IPS-NIHi7 (cell line): ENCODE measurements at regions not wholly inside any gene's neighbourhood (a gene's known extent, or its start where the extent isn't known, plus 50 kb on each side); places are given as distances from the start of the nearest gene placed in this dataset.

ENCODE experiments used
- DNase-seq: peaks from one replicate; pipeline ENCODE4 v3.0.0; 2012; ENCODE audit warnings: mixed read lengths; ENCODE audit errors: extremely low spot score

DNA sequence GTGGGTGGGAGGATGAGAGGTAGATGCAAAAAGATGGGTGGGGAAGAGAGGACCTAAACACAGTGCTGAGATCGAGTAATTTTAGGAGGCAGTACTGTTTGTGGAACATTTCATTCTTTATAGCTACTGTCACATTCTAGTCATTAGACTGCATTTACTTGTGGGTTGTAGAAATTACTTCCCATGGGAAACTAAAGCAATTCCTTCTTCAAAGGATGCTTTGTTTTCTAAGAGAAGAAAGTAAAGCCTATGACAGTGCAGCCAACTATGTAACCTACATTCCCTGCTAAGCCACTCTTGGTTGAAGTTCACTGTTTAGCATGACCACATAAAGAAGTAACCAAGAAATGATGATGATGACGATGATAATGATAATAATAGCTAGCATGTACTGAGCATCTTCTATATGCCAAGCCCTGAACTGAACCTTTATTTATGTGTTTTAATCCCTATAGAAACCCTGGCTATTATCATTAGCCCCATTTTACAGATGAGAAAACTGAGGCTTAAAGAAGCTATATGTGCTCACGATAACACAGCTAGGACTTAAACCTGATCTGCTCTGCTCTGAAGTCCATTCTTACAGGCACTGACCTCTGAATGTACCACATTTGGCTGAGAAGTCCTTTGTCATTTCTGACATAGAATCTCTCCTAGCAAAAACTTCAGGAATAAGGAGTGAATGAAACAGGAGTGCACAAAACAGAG is 114.5 kb upstream of the KIT start:
- no peak for DNase-seq

DNA sequence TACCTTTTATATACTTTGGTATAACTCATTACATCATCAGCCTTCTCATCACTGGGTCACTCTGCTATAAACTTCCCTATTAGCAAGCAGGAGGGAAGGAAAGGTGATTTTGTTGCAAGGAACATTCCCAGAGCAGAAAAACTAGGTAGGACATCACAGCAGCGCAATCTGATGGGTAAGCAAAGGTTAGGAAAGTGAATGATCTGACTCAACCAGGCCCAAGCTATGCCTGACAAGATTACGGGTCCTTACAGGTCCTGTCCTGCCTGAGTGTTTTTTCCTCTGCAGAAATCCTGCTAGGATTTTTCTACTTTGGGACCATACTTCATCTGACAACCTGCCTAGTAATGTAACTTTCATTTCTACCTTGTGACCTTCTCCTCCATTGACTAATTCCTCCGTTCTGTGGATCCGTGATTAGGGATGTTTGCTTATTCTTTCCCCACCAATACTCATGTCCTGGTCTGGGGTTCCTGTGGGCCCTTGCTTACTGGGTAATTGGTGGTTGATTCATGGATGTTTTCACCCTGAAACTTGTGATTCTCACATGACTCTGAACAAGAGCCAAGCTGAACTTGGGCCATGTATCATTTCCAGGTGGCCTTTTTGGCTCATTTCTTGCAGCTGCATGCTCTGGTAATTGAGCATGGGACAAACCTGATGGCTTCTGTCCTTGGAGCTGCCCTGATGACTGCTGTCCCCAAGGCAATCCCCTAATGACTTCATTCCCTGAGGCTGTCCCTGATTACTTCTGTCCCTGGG is 111.9 kb upstream of the KIT start:
- no peak for DNase-seq

DNA sequence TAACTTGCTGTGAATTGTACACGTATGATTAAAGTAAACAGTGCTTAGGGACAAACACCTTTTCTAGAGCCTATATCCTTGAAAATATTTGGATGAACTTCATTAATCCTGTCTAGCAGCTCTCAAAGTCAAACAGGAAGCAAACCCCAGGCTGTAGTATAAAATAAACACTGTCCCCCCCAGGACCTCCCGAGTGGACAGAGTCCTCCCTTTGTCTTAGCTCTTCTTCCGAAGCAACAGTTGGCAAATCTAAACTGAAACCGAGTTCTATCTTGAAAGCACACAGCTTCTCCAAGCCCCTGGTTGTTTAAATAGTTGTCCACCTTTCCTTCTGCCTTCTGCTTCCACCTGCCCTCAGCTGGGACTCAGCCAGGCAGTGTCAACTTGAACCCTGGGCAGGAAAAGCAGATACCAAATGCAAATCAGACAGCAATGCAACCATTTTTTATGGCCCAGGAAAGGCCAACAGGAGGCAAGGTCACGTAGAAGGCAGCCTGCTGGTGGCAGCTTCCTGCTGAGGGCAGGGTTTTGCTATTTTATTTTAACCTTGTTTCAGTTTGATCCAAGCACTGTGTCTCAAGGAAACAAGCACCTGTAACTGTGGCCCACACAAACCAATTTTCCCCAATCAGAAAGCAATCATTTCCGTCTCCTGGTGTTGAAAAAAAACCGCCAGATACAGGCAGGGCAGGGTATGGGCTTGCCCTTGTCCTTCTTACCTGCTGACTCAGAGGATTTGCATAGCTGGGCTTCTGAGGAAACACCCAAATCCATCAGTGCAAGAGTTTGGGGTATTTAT is 110.3 kb upstream of the KIT start:
- no peak for DNase-seq

DNA sequence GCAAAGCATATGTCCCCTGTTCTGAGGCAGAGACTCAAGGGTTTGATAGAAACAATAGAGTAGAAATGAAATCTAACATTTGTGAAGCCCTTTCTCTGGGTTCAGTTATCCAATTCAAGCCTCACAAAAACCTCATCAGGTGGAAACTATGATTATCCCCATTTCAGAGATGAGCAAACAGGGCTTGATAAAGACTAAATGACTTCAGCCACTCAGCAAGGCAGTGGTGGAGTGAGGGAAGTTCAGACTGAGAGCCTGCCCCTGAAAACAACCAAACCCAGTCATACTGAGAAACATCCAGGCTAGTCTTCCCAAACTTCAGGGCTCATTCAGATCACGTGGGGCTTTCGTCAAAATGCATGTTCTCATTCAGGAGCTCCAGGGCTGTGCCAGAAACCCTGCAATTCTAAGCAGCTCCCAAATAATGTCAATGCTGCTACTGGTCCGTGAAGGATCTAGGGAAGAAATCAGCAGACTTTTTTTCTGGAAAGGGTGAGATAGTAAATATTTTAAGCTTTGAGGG is 109.6 kb upstream of the KIT start:
- DNase-seq: no peak

DNA sequence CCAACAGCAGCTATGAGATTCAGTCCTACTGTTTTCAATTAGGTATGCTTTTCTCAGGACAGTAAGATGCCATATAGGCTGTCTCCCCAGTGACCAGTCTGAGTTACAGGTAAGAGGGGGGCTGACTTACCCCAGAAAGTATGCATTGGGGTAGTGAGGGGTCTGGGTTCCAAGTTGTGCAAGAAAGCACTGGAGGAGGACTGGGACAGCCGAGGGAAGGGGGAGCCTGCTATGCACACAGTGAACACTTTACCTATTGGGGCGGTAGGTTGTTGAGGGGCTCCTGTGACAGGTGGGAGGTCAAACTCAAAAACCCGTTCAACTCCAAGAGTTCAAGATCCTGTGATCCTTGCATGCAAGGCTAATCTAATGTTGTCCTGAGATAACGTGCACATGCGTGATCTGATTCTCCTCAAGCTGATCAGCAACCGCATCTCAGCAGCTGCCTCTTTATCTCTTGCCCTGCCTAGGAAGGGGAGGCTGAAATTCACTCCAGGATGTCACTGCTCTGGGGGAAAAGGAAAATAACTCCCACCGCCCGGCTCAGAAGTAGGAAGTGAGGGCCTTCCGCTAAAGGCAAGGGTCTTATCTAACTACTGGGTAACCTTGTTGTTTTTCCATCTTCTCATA is 108.8 kb upstream of the KIT start:
- no peak for DNase-seq

DNA sequence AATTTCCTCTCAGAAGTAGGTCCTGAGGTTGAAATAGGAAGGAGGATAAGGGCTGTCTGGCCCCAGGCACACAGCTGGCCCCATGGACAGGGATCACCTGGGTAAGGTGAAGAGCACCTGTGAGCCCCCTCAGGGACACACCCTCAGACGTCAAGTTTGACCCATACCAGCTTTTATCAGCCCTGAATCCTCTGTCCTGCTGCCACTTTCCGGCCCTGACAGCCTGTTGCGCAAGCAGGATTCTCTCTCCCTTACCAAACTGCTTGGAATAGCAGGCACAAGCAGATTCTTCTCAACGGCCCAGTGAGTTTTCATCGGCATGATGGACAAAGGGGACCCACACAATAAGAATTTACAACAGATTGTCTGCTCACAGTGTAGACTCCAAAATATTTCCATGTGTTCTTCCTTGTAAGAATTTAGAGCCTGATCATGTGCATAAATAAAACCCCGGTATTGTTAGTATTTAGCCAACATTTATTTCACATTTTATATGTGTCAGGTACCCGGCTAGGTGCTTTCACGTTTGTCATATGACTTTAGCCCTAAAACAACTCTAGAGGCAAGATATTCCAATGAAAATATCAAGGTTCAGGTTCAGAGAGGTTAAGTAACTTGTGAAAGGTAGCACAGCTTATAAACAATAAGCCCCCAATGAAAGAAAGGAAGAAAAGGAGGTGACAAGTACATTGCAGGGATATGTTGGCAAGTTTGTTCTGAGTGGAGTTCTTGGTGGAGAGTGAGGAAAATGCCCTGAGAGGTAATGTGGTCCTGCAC is 107.2 kb upstream of the KIT start:
- no peak for DNase-seq

DNA sequence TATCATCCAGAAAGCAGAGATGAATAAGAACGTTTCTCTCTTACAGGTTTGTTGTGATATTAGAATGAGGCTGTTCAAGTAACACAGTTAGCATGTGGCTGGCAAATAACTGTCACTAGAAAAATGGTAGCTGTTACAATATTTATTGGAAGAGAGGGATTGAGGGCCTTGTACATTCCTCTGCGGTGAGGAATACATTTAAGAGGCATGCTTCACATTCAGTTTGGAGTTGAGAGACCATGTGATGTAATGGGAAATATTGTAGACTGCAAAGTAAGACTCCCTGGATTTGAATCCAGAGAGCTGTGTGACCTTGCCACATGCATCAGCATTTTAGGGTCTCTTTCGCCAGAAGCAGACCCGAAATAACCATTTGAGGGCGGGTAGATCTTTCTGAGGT is 104.8 kb upstream of the KIT start:
- DNase-seq: no peak

DNA sequence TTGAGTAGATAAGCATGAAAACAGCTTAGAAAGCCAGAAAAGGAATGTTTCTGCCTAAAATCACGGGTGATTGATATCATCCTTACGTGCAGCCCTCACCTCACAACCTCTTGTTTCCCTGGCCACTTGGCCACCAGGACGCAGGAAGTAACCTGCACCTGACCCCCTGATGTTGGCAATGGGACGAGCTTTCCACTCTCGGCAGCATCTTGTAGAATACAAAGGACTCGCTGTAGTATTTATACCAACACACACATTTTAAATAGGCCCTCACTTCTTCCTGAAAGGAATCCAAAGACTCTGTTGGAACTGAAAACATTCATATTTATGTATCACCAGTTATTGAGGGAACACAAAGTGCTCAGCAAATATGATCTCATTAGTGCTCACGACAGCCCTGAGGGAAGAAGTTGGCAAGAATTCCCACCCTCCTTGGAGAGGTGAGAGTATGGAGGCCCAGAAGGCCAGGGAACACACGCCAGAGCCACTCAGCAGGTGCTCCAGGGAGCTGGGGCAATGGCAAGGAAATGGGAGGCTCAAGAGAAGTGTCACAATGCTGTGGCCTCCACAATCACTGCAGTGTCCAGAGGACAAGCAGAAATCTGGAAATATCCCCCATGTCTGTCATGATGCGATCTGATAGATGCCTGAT is 103.3 kb upstream of the KIT start:
- no peak for DNase-seq

DNA sequence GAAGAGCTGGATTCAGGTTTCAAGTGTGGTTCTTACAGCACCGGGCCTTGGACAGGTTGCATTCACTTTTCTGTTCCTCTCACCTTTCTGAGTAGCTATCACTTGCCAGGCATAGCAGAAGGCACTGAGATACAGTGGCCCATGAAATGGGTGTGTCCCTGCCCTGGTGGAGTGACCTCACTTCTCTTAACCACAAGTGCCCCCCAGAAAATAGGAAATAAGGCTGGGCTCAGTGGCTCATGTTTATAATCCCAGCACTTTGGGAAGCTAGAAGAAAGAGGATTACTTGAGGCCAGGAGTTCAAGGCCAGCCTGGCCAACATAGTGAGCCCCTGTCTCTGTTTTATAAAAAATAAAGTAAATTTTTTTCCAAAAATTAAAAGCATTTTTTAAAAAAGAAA is 101.7 kb upstream of the KIT start:
- no peak for DNase-seq

DNA sequence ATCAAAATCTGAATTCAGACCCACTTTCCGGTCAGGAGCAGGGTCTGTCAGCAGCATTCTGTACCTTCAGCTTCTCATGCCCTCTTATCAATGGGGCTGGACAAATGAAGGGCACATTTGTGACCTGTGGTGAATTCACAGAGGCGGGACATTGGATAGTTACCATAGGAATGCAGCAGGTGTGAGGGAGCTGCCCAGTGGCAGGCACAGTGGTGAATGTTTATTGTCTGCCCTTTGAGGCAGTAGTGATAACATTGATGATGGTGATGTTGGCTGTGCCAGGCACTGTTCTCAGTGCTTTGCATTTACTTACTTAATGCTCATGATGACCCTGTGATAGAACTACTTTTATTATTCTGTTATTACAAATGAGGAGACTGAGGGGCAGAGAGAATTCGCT is 101.2 kb upstream of the KIT start:
- DNase-seq: no peak

DNA sequence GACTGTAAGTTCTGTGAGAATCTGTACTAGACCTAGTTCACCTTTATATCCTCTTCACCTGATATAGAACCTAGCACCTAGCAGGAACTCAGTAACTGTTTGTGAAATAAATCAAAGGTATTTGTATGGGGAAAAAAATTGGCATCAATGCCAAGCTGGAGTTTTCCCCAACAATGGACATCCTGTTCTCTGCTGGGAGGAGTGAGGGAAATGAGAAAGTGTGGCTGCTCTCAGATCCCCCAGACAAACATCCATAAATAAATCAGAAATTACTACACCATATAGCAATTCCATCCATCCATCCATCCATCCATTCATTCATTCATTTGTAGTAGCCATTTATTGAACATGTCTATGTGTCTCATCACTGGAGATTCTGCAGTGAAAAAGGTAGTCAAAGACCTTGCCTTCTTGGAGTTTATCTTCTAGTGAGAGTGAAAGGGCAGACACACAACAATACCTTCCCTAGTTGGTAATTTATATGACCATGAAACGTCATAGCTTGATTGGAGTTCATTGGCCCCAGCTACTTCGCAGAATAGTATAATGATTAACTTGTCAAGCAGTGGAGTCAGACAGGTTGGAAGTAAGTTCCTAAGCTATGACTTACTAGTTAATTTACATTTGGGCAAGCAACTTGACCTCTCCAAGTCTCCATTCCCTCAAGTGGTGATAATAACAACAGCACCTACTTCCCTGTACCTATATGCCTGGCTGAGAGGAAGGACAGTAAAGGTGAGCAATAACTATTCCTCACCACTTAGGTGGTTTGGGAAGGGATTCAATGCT is 98.7 kb upstream of the KIT start:
- DNase-seq: no peak

DNA sequence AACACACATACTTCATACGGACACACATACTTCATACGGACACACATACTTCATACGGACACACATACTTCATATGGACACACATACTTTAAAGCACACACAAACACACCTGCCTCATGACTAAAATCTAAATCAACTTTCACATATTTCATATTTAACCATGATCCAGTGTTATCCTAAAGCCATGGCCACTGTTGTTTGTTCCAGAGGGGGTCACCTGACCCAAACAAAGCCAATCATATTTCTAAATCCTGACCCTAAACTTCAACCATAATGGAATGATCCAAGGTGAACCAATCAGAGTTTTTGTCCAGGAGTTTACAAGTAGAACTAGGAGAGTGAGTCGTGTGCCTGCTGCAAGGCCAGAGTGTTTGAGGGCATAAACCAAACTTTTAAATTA is 97.2 kb upstream of the KIT start:
- no peak for DNase-seq

DNA sequence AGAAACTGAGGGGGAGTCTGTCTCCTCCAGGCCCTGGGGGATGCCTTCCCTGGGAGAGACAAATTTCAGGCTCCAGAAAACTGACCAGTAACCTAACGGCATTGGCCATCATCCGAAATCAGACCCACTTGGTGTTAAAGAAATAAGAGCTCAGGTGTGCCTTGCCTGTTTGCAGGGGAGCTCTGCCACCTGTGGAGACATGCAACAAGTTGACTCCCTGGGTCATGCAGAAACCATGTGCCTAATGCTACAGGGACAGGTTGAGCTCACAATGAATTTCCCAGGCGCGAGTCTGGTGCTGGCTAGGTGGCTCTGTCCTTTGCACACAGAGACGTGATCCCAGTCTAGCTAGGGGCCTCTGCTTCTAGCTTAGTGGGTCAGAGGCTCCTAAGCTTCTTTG is 95.8 kb upstream of the KIT start:
- no peak for DNase-seq

DNA sequence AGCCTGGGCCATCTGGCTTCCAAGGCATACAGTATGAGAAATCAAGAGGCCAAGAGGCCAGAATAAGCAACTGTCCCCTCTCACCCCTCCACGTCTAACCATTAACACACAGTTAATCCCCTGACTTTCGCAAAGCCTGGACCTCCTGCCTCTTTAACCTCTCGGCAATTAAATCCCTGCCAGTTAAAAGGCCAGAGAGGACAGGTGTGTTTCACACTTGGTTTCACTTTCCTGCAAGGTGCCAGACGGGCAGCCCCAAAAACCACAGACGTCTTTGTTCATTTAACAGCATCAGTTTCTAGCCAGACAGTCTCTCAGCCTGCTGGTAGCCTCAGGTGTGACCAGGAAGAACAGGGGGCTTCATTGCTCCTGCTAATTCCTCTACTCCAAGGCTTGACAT is 91.1 kb upstream of the KIT start:
- DNase-seq: no peak

DNA sequence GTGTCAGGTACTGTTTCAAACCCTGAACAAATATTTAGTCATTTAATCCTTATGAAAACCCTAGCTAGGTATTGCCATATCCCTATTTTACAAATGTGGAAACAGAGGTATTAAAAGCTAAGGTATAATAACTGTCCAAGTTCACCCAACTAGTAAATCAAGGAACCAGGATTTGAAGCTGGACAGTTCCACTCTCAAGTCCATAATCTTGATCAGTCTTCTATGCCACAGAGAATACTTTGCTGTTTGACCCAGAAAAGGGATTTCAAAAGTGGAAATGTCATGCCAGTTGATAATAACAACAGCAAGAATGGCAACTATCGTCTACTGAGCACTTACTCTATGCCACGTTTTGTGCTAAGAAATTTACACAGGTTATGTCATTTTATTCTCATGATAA is 90.4 kb upstream of the KIT start:
- DNase-seq: no peak

DNA sequence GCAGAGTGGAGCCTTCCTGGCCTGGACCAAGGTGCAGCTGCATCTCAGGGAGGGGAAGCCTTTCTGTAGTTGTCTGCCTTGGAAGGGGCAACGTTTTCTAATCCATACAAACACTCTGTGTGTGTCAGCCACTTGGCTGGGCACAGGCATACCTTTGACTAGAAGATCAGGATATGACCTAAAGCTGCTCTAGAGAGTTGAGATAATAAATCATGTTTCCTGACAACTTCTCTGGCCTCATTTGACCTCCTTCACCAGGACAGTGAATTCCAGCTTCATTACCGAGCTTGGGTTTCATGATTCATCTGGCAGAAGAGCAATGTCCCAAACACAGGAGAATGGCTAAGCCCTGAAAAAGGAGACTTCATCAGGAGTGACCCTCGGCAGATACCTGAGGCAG is 89.6 kb upstream of the KIT start:
- DNase-seq: no peak

DNA sequence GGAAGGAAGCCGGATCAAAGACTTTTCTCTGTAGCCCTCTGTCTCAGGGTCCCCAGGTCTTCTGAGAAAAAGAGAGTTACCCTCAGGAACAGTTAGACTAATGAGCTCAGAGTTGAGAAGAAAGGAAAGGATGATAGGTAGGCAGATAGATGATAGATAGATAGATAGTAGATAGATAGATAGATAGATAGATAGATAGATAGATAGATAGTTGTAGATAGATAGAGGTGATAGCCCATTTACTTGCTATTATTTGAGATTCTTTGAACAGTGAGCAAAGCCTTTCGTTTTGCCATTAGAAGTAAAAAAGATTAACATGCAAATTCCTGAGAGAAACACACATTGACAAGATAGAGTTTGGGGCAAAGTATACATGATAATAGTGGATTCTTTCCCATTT is 86.9 kb upstream of the KIT start:
- no peak for DNase-seq

DNA sequence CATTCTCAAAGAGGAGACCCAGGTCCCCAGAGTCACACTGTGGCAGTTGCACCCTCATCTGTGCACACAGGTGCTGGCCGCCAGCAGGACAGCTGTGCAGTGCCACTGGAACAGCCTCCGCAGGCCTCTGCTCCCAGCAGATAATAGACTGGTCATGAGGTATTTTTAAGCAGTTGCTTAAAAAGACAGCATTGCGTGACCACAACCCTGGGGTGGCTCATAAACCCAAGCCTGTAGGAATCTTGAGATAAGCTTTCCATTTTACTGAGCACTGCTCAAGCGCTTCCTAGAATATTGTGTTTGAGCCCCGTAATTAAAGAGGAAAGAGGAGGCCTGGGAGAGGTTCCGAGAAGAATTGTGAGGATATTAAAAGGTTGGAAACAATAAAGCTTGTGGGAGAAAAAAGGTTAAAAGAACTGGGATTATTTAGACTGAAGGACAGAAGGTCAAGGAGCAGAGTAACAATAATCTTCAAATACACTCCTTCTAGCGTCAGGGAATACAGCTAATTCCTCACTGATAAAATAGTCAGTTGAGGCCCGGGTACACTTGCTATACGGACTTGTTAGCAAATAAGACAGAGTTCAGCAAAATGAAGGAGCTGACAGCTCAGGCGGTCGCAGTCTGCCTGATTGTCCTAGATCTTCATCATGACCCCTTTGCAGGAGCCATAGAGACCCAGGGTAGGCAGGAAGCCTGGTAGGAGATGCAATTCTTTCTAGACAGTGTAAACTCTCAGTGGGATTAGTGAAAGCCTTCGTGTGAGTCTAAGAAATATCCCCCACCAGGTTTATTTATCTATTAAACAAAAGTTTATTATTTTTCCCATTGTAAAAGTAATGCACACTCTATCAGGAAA is 86.2 kb upstream of the KIT start:
- DNase-seq: no peak

DNA sequence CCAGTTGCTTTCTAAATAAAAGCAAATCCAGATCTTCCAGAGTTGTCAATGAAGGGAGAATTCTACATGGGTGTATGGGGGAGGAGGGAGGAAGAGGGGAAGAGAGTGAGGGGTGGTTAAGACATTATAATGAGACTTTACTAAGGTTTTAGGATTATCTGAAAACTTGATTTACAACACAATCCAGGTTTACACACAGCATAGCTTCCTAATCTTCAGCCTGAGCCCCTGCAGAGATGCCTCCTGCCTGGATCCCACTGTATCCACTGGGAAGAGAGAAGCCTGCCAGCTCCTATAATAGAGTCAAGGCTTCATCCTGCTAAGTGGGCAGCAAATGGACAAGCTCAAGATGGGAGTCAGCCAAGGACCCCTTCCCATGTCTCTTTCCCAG is 85.6 kb upstream of the KIT start:
- peak; percentile 31 for DNase-seq
